GM12878 (cell line): ENCODE measurements at regions not wholly inside any gene's neighbourhood (a gene's known extent, or its start where the extent isn't known, plus 50 kb on each side); places are given as distances from the start of the nearest gene placed in this dataset.

Experiments
- BACH1 ChIP-seq: fragments of 450-650 bp; IDR thresholded peaks from 2 replicates; pipeline ENCODE4 v1.6.1; 2017; ENCODE audit warnings: mild to moderate bottlenecking, borderline replicate concordance
- ESRRA ChIP-seq: IDR thresholded peaks from 2 replicates; pipeline ENCODE4 v1.6.1; 2012; ENCODE audit warnings: mild to moderate bottlenecking, low read length, improper control_type of control experiment
- POLR2AphosphoS2 ChIP-seq: IDR thresholded peaks from 2 replicates; pipeline ENCODE4 v1.6.1; 2011; ENCODE audit warnings: low read depth, mild to moderate bottlenecking, low read length, improper control_type of control experiment, moderate library complexity
- TF ChIP-seq, protein P1 (sequence below): IDR thresholded peaks from 2 replicates; pipeline ENCODE4 v1.6.1; 2011; ENCODE audit warnings: low read depth, low read length, improper control_type of control experiment, borderline replicate concordance
- TF ChIP-seq, protein P2 (sequence below): fragments of 450-650 bp; IDR thresholded peaks from 2 replicates; pipeline ENCODE4 v1.6.1; 2016; ENCODE audit warnings: mild to moderate bottlenecking, moderate library complexity, borderline replicate concordance
- TF ChIP-seq, protein P3 (sequence below): IDR thresholded peaks from 2 replicates; pipeline ENCODE4 v1.6.1; 2011; ENCODE audit warnings: low read depth, mild to moderate bottlenecking, low read length, moderate library complexity, borderline replicate concordance; ENCODE audit errors: extremely low read depth
- TF ChIP-seq, protein P4 (sequence below): fragments of 450-650 bp; IDR thresholded peaks from 2 replicates; pipeline ENCODE4 v1.6.1; 2017; ENCODE audit warnings: mild to moderate bottlenecking, moderate library complexity
- TF ChIP-seq, protein P5 (sequence below): fragments of 450-650 bp; IDR thresholded peaks from 2 replicates; pipeline ENCODE4 v1.6.1; 2014; ENCODE audit warnings: mild to moderate bottlenecking

DNA sequence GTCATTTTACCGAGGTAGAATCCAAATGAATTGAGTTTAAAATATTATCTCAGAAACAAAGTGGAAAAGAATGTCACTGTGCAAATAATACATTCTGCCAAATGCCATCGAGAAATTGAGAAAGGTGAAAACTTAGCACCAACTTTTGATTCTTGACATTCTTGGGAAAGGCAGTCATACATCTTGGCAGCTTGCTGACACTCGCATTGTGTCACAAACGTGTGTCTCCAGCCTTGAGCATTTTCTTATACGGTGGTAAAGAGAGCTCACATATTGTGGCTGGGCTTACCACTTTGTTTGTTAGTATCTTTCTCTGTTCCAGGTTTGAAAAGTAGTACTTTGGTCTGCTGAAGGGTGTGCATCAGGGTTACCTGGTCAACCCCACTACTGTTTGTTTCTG lies 1456.1 kb downstream of the BRINP3 start (continued):
- TF ChIP-seq, protein P1, sequence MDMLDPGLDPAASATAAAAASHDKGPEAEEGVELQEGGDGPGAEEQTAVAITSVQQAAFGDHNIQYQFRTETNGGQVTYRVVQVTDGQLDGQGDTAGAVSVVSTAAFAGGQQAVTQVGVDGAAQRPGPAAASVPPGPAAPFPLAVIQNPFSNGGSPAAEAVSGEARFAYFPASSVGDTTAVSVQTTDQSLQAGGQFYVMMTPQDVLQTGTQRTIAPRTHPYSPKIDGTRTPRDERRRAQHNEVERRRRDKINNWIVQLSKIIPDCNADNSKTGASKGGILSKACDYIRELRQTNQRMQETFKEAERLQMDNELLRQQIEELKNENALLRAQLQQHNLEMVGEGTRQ = no peak
- TF ChIP-seq POLR2AphosphoS2 (no peak), BACH1 (no peak), ESRRA (no peak)
- TF ChIP-seq, protein P2, sequence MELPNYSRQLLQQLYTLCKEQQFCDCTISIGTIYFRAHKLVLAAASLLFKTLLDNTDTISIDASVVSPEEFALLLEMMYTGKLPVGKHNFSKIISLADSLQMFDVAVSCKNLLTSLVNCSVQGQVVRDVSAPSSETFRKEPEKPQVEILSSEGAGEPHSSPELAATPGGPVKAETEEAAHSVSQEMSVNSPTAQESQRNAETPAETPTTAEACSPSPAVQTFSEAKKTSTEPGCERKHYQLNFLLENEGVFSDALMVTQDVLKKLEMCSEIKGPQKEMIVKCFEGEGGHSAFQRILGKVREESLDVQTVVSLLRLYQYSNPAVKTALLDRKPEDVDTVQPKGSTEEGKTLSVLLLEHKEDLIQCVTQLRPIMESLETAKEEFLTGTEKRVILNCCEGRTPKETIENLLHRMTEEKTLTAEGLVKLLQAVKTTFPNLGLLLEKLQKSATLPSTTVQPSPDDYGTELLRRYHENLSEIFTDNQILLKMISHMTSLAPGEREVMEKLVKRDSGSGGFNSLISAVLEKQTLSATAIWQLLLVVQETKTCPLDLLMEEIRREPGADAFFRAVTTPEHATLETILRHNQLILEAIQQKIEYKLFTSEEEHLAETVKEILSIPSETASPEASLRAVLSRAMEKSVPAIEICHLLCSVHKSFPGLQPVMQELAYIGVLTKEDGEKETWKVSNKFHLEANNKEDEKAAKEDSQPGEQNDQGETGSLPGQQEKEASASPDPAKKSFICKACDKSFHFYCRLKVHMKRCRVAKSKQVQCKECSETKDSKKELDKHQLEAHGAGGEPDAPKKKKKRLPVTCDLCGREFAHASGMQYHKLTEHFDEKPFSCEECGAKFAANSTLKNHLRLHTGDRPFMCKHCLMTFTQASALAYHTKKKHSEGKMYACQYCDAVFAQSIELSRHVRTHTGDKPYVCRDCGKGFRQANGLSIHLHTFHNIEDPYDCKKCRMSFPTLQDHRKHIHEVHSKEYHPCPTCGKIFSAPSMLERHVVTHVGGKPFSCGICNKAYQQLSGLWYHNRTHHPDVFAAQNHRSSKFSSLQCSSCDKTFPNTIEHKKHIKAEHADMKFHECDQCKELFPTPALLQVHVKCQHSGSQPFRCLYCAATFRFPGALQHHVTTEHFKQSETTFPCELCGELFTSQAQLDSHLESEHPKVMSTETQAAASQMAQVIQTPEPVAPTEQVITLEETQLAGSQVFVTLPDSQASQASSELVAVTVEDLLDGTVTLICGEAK = no peak
- TF ChIP-seq, protein P3, sequence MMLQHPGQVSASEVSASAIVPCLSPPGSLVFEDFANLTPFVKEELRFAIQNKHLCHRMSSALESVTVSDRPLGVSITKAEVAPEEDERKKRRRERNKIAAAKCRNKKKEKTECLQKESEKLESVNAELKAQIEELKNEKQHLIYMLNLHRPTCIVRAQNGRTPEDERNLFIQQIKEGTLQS = no peak
- TF ChIP-seq, protein P4, sequence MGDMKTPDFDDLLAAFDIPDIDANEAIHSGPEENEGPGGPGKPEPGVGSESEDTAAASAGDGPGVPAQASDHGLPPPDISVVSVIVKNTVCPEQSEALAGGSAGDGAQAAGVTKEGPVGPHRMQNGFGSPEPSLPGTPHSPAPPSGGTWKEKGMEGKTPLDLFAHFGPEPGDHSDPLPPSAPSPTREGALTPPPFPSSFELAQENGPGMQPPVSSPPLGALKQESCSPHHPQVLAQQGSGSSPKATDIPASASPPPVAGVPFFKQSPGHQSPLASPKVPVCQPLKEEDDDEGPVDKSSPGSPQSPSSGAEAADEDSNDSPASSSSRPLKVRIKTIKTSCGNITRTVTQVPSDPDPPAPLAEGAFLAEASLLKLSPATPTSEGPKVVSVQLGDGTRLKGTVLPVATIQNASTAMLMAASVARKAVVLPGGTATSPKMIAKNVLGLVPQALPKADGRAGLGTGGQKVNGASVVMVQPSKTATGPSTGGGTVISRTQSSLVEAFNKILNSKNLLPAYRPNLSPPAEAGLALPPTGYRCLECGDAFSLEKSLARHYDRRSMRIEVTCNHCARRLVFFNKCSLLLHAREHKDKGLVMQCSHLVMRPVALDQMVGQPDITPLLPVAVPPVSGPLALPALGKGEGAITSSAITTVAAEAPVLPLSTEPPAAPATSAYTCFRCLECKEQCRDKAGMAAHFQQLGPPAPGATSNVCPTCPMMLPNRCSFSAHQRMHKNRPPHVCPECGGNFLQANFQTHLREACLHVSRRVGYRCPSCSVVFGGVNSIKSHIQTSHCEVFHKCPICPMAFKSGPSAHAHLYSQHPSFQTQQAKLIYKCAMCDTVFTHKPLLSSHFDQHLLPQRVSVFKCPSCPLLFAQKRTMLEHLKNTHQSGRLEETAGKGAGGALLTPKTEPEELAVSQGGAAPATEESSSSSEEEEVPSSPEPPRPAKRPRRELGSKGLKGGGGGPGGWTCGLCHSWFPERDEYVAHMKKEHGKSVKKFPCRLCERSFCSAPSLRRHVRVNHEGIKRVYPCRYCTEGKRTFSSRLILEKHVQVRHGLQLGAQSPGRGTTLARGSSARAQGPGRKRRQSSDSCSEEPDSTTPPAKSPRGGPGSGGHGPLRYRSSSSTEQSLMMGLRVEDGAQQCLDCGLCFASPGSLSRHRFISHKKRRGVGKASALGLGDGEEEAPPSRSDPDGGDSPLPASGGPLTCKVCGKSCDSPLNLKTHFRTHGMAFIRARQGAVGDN = no peak
- TF ChIP-seq, protein P5, sequence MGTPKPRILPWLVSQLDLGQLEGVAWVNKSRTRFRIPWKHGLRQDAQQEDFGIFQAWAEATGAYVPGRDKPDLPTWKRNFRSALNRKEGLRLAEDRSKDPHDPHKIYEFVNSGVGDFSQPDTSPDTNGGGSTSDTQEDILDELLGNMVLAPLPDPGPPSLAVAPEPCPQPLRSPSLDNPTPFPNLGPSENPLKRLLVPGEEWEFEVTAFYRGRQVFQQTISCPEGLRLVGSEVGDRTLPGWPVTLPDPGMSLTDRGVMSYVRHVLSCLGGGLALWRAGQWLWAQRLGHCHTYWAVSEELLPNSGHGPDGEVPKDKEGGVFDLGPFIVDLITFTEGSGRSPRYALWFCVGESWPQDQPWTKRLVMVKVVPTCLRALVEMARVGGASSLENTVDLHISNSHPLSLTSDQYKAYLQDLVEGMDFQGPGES = no peak
- TF ChIP-seq, all 136 proteins: peak for 0
